ENCODE measurements at regions not wholly inside any gene's neighbourhood (a gene's known extent, or its start where the extent isn't known, plus 50 kb on each side); places are given as distances from the start of the nearest gene placed in this dataset.

GRCh38 chr20:25145131-25145530, 50.4 kb upstream of the ENTPD6 start:
- no peak overlapping the region for H3K4me3 ChIP-seq (replicated peaks in 1 of 4; ENCODE audit: control extremely low read depth in 1 of 4, insufficient read depth in 1 of 4, low read depth in 3 of 4, low read length in 4 of 4)
- no peak overlapping the region for H3K4me2 ChIP-seq (ENCODE audit: extremely low read depth, insufficient read depth, low read length)
- DNase-seq (ENCODE audit: low read depth in 2 of 2) = peak in 1 of 2 donors; percentile 21
- H3K79me2 ChIP-seq (ENCODE audit: control insufficient read depth, insufficient read depth, low read length) = no peaks in the 10 kb centered on the region
- no peaks in the 10 kb centered on the region for H3K9me3 ChIP-seq (ENCODE audit: control insufficient read depth, insufficient read depth, low read depth, low read length)
- no peak overlapping the region for H2AFZ ChIP-seq (ENCODE audit: low read length)
- H3K27me3 ChIP-seq (ENCODE audit: control insufficient read depth, insufficient read depth, low read length) = peaks cover 37% of the 10 kb centered on the region
- H3K9ac ChIP-seq (ENCODE audit: insufficient read depth, low read length) = no peak overlapping the region
- no peaks in the 10 kb centered on the region for H3K36me3 ChIP-seq (ENCODE audit: control insufficient read depth, insufficient read depth, low read length)
- no peak for TF ChIP-seq CTCF (conservative IDR thresholded peaks at IDR 0.05 in 1 of 2, IDR thresholded peaks at IDR 0.05 in 1 of 2; ENCODE audit: low read depth in 1 of 2, low read length in 2 of 2)
- no peak overlapping the region for H3K27ac ChIP-seq (ENCODE audit: insufficient read depth, low read length)
- H3K4me1 ChIP-seq (ENCODE audit: control insufficient read depth, extremely low read depth, insufficient read depth, low read length) = no peaks in the 10 kb centered on the region
- H4K20me1 ChIP-seq (ENCODE audit: control insufficient read depth, extremely low read depth, insufficient read depth, low read length) = no peaks in the 10 kb centered on the region

All from fibroblast of lung (primary cell).